ENCODE measurements at regions not wholly inside any gene's neighbourhood (a gene's known extent, or its start where the extent isn't known, plus 50 kb on each side); places are given as distances from the start of the nearest gene placed in this dataset.

- H3K4me1 Mint-ChIP-seq = no peaks in the 10 kb centered on the region
- H3K36me3 Mint-ChIP-seq (ENCODE audit: low read depth) = no peaks in the 10 kb centered on the region
- DNase-seq = no peak
- CTCF ChIA-PET = interaction anchor here (0.7 kb wide), 1 partner anchor 10 kb away, joined by 6 read pairs; no protein-coding TSS in a partner anchor
- POLR2A ChIA-PET = no interaction called here
- H3K27me3 Mint-ChIP-seq = peaks cover 4% of the 10 kb centered on the region
- no peak overlapping the region for H3K4me3 Mint-ChIP-seq
- H3K27ac Mint-ChIP-seq = no peak overlapping the region
- no peaks in the 10 kb centered on the region for H3K9me3 Mint-ChIP-seq
Measured at GRCh38 chr14:94977016-94977415, 180.3 kb downstream of the DICER1 start.

DNA sequence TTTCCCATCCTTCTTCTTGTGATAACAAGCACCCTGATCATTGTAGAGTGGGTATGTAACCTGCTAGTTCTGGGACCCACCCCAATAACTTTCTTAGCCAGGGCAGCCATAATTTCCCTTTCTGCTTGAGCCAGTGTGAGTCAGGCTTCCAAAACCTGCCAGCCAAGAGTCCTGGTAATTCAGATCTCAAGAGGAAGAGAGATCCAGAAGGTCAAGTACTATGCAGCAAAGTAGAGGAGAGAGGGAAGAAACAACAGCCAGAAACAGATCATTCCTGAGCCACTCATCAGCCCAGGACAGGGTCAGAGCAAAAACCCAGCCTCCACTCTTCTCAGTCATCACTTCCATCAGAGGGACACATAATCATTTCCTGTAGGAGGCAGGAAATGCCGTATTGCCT lies 182.0 kb downstream of the DICER1 start:
- H3K27ac Mint-ChIP-seq = no peak overlapping the region
- CTCF ChIA-PET = no interaction called here

DNA sequence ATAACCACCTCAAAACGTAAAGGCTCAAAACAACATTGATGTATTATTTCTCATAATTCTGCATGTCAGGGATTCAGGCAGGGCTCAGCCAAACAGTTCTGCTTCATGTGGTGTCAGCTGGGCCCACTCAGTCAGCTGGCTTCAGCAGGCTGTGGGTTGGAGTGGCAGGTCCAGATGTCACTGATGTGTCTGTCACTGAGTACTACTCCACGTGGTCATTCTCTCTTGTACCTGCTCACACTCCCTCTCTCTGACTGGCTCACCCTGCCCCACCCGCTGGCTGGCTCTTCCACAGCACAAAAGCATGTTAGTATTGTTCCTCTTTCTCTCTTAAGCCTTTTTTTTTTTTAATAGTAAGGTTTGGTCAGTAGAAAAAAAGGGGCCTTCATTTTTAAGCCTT lies 182.4 kb downstream of the DICER1 start:
- Mint-ChIP-seq H3K36me3 (ENCODE audit: low read depth) (no peaks in the 10 kb centered on the region), H3K27me3 (peaks cover 6% of the 10 kb centered on the region), H3K4me3 (no peak overlapping the region), H3K9me3 (no peaks in the 10 kb centered on the region), H3K4me1 (no peaks in the 10 kb centered on the region), H3K27ac (no peak overlapping the region)
- no peak for DNase-seq
- ChIA-PET CTCF (no interaction called here), POLR2A (no interaction called here)

More for the DNA sequence above, 182.0 kb downstream of the DICER1 start:
- Mint-ChIP-seq H3K36me3 (ENCODE audit: low read depth) (no peaks in the 10 kb centered on the region), H3K27me3 (peaks cover 6% of the 10 kb centered on the region), H3K9me3 (no peaks in the 10 kb centered on the region), H3K4me3 (no peak overlapping the region), H3K4me1 (no peaks in the 10 kb centered on the region)
- no peak for DNase-seq
- POLR2A ChIA-PET = no interaction called here

GRCh38 chr14:94974422-94974821 lies 182.9 kb downstream of the DICER1 start:
- CTCF ChIA-PET = no interaction called here
- POLR2A ChIA-PET = no interaction called here
- Mint-ChIP-seq H3K4me3 (no peak overlapping the region), H3K9me3 (no peaks in the 10 kb centered on the region), H3K27ac (no peak overlapping the region), H3K4me1 (no peaks in the 10 kb centered on the region), H3K36me3 (ENCODE audit: low read depth) (no peaks in the 10 kb centered on the region), H3K27me3 (peaks cover 6% of the 10 kb centered on the region)
- no peak for DNase-seq

GRCh38 chr14:94971750-94972149 lies 185.6 kb downstream of the DICER1 start:
- H3K27me3 Mint-ChIP-seq = peaks cover 6% of the 10 kb centered on the region
- no peak overlapping the region for H3K27ac Mint-ChIP-seq
- no peak for DNase-seq
- H3K4me1 Mint-ChIP-seq = no peaks in the 10 kb centered on the region
- no peaks in the 10 kb centered on the region for H3K9me3 Mint-ChIP-seq
- H3K36me3 Mint-ChIP-seq (ENCODE audit: low read depth) = no peaks in the 10 kb centered on the region
- H3K4me3 Mint-ChIP-seq = no peak overlapping the region
- ChIA-PET POLR2A (no interaction called here), CTCF (no interaction called here)

- Mint-ChIP-seq H3K27ac (no peak overlapping the region), H3K9me3 (no peaks in the 10 kb centered on the region), H3K4me1 (no peaks in the 10 kb centered on the region), H3K36me3 (ENCODE audit: low read depth) (no peaks in the 10 kb centered on the region), H3K27me3 (peaks cover 6% of the 10 kb centered on the region), H3K4me3 (no peak overlapping the region)
- DNase-seq = no peak
- ChIA-PET POLR2A (no interaction called here), CTCF (no interaction called here)
Measured at GRCh38 chr14:94970941-94971730, 186.2 kb downstream of the DICER1 start.

GRCh38 chr14:94969766-94970165 lies 187.6 kb downstream of the DICER1 start:
- H3K27ac Mint-ChIP-seq = no peak overlapping the region
- ChIA-PET POLR2A (no interaction called here), CTCF (no interaction called here)
- no peaks in the 10 kb centered on the region for H3K36me3 Mint-ChIP-seq (ENCODE audit: low read depth)
- no peak overlapping the region for H3K4me3 Mint-ChIP-seq
- H3K9me3 Mint-ChIP-seq = no peaks in the 10 kb centered on the region
- peaks cover 6% of the 10 kb centered on the region for H3K27me3 Mint-ChIP-seq
- H3K4me1 Mint-ChIP-seq = no peaks in the 10 kb centered on the region
- DNase-seq = no peak

GRCh38 chr14:94966868-94967267 lies 190.5 kb downstream of the DICER1 start:
- Mint-ChIP-seq H3K36me3 (ENCODE audit: low read depth) (no peaks in the 10 kb centered on the region), H3K27me3 (peaks cover under 1% of the 10 kb centered on the region), H3K9me3 (no peaks in the 10 kb centered on the region), H3K4me1 (no peaks in the 10 kb centered on the region), H3K4me3 (no peak overlapping the region), H3K27ac (no peak overlapping the region)
- ChIA-PET CTCF (interaction anchor here (0.6 kb wide), 1 partner anchor 10 kb away, joined by 6 read pairs; no protein-coding TSS in a partner anchor), POLR2A (no interaction called here)
- no peak for DNase-seq

GRCh38 chr14:94966344-94966743 lies 191.0 kb downstream of the DICER1 start:
- DNase-seq = no peak
- no peaks in the 10 kb centered on the region for H3K4me1 Mint-ChIP-seq
- no peaks in the 10 kb centered on the region for H3K9me3 Mint-ChIP-seq
- no peaks in the 10 kb centered on the region for H3K36me3 Mint-ChIP-seq (ENCODE audit: low read depth)
- ChIA-PET CTCF (no interaction called here), POLR2A (no interaction called here)
- no peak overlapping the region for H3K4me3 Mint-ChIP-seq
- peaks cover 3% of the 10 kb centered on the region for H3K27me3 Mint-ChIP-seq
- no peak overlapping the region for H3K27ac Mint-ChIP-seq

GRCh38 chr14:94965551-94966313 lies 191.6 kb downstream of the DICER1 start:
- POLR2A ChIA-PET = no interaction called here
- H3K9me3 Mint-ChIP-seq = no peaks in the 10 kb centered on the region
- CTCF ChIA-PET = no interaction called here
- H3K4me3 Mint-ChIP-seq = no peak overlapping the region
- H3K27ac Mint-ChIP-seq = no peak overlapping the region
- no peaks in the 10 kb centered on the region for H3K36me3 Mint-ChIP-seq (ENCODE audit: low read depth)
- H3K27me3 Mint-ChIP-seq = peaks cover 3% of the 10 kb centered on the region
- H3K4me1 Mint-ChIP-seq = no peaks in the 10 kb centered on the region
- no peak for DNase-seq

DNA sequence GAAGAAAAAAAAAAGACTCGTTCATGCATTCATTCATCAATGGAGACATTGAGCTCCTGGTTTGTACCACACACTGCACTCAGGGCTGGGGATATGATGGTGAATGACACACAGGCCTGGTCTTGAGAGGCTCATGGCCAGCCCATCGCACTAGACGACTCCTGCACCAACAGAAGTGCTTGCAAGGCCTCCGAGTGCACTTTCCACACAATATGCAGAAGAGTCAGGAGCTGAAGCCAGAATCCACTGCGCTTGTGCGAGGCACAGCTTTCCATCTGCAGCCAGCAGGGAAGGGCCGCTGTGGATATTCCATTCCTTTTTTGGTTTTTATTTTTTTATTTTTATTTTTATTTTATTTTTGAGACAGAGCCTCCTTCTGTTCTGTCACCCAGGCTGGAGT lies 192.4 kb downstream of the DICER1 start:
- CTCF ChIA-PET = no interaction called here
- H3K4me3 Mint-ChIP-seq = no peak overlapping the region
- POLR2A ChIA-PET = interaction anchor here (0.6 kb wide), 1 partner anchor 19 kb away, joined by 3 read pairs; no protein-coding TSS in a partner anchor
- H3K27me3 Mint-ChIP-seq = peaks cover 3% of the 10 kb centered on the region
- H3K9me3 Mint-ChIP-seq = no peaks in the 10 kb centered on the region
- no peak for DNase-seq
- no peaks in the 10 kb centered on the region for H3K4me1 Mint-ChIP-seq
- no peaks in the 10 kb centered on the region for H3K36me3 Mint-ChIP-seq (ENCODE audit: low read depth)
- no peak overlapping the region for H3K27ac Mint-ChIP-seq

DNA sequence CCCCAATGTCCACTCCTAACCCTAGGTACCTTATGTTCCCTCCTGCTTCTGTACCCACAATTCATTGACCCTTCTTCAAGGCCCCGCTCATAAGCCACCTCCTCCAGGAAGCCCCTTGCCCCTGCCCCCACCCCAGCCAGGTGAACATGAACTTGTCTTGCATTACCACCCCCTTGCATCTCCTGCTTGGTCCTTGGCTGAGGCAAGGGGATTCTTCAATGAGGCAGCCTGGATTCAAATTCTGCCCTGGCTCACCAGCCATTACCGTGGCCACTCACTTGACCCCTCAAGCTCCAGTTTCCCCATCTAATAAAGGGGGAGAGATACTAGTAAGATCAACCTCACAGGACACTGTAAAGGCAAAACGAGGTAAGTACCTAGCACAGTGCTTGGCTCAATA lies 193.1 kb downstream of the DICER1 start:
- CTCF ChIA-PET = no interaction called here
- Mint-ChIP-seq H3K36me3 (ENCODE audit: low read depth) (no peaks in the 10 kb centered on the region), H3K27me3 (peaks cover 6% of the 10 kb centered on the region), H3K4me1 (no peaks in the 10 kb centered on the region), H3K27ac (no peak overlapping the region), H3K9me3 (no peaks in the 10 kb centered on the region), H3K4me3 (no peak overlapping the region)
- POLR2A ChIA-PET = interaction anchor here (0.6 kb wide), 1 partner anchor 18 kb away, joined by 3 read pairs; no protein-coding TSS in a partner anchor
- DNase-seq = no peak

GRCh38 chr14:94963051-94963450 lies 193.1 kb upstream of the GSC start:
- Mint-ChIP-seq H3K9me3 (no peaks in the 10 kb centered on the region), H3K4me3 (no peak overlapping the region), H3K27ac (no peak overlapping the region), H3K4me1 (no peaks in the 10 kb centered on the region), H3K27me3 (peaks cover 10% of the 10 kb centered on the region), H3K36me3 (ENCODE audit: low read depth) (no peaks in the 10 kb centered on the region)
- POLR2A ChIA-PET = no interaction called here
- no peak for DNase-seq
- CTCF ChIA-PET = no interaction called here

DNA sequence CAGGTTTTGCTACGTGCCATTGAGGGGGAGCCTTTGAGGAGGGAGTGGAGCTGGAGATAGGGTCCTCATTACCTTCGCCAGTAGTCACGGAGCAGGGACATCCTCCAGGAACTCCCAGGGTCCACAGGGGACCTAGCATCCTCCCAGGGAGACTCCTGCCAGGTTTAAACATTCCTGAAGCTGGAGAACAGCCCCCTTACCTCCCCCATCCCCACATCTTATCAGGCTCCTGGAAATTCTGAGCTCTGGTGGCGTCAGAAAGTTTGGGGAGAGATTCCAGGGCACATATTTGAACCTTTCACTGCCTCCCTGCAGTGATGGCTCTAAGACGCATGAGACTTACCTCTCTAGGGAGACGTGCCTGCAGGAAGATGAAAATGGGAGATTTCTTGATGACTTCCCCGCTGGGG lies 192.3 kb upstream of the GSC start:
- no peak overlapping the region for H3K4me3 Mint-ChIP-seq
- POLR2A ChIA-PET = no interaction called here
- no peak for DNase-seq
- H3K27me3 Mint-ChIP-seq = peaks cover 10% of the 10 kb centered on the region
- H3K27ac Mint-ChIP-seq = no peak overlapping the region
- no peaks in the 10 kb centered on the region for H3K4me1 Mint-ChIP-seq
- H3K9me3 Mint-ChIP-seq = no peaks in the 10 kb centered on the region
- CTCF ChIA-PET = no interaction called here
- no peaks in the 10 kb centered on the region for H3K36me3 Mint-ChIP-seq (ENCODE audit: low read depth)
